GM20000 (cell line): ENCODE measurements at regions not wholly inside any gene's neighbourhood (a gene's known extent, or its start where the extent isn't known, plus 50 kb on each side); places are given as distances from the start of the nearest gene placed in this dataset.

Experiments
- DNase-seq: peaks from one replicate; pipeline ENCODE4 v3.0.0; 2012; ENCODE audit warnings: low spot score
- CTCF ChIP-seq: IDR thresholded peaks from 2 replicates; pipeline ENCODE4 v1.5.1; 2012; ENCODE audit warnings: mild to moderate bottlenecking, control low read depth; ENCODE audit errors: extremely low read depth, missing control alignments

GRCh38 chr18:54775686-54776085, 52.6 kb upstream of the RAB27B start:
- DNase-seq, result no peak

GRCh38 chr18:54776282-54776977, 51.8 kb upstream of the RAB27B start:
- no peak for TF ChIP-seq CTCF
- DNase-seq, result peak; percentile 10

More at GRCh38 chr18:54775686-54776085, 52.6 kb upstream of the RAB27B start:
- no peak for TF ChIP-seq CTCF

GRCh38 chr18:54777118-54777791, 51.0 kb upstream of the RAB27B start:
- TF ChIP-seq CTCF, result no peak

GRCh38 chr18:54777989-54778388, 50.3 kb upstream of the RAB27B start:
- TF ChIP-seq CTCF, result no peak
- no peak for DNase-seq

More at GRCh38 chr18:54777118-54777791, 51.0 kb upstream of the RAB27B start:
- no peak for DNase-seq
